ENCODE measurements at regions not wholly inside any gene's neighbourhood (a gene's known extent, or its start where the extent isn't known, plus 50 kb on each side); places are given as distances from the start of the nearest gene placed in this dataset.

GRCh38 chr12:66032739-66033138 is 97.8 kb downstream of the LLPH start:
- no peak for DNase-seq (ENCODE audit: low spot score in 2 of 2)
- in situ Hi-C loops (cut with MboI; ENCODE audit: low sequenced_read_pairs): no loop called here
- Histone ChIP-seq H3K36me3 (replicated peaks) (no peaks in the 10 kb centered on the region), H3K9me3 (no peaks in the 10 kb centered on the region; the same call in 1 of the 2 replicates), H3K4me3 (no peak overlapping the region), H3K27me3 (ENCODE audit: low read depth) (peaks cover 24% of the 10 kb centered on the region; the same call in 1 of the 2 replicates), H3K4me1 (no peaks in the 10 kb centered on the region)

DNA sequence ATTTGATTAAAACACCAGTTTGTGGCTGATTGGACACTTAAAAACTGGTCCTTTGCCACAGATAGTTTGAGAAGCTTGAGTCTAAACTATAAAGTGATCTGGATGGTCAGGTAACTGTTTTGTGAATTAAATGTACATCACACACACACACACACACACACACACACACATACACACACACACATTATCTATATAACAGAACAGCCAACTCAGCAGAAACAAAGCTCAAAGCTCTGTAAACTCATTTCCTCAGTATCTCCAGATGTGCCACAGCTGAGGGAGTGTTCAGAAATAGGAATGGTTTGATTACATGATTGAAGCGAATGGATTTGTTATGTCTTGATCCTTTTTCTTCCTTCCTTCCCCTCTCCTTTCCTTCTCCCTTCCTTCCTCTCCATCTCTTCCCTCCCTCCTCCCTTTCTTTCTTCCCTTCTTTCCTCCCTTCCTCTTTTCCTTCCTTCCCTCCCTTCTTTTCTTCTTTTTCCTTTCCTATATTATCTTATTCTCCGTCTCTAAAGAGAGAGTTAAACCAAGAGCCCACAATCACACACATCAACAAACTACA is 100.3 kb downstream of the LLPH start:
- peaks cover 23% of the 10 kb centered on the region for H3K27me3 ChIP-seq (ENCODE audit: low read depth)
- DNase-seq (ENCODE audit: low spot score in 2 of 2): no peak
- H3K9me3 ChIP-seq: no peaks in the 10 kb centered on the region; the same call in 1 of the 2 replicates
- in situ Hi-C loops (cut with MboI; ENCODE audit: low sequenced_read_pairs): no loop called here
- no peak overlapping the region for H3K4me3 ChIP-seq
- H3K36me3 ChIP-seq (replicated peaks): no peaks in the 10 kb centered on the region
- H3K4me1 ChIP-seq: no peaks in the 10 kb centered on the region

DNA sequence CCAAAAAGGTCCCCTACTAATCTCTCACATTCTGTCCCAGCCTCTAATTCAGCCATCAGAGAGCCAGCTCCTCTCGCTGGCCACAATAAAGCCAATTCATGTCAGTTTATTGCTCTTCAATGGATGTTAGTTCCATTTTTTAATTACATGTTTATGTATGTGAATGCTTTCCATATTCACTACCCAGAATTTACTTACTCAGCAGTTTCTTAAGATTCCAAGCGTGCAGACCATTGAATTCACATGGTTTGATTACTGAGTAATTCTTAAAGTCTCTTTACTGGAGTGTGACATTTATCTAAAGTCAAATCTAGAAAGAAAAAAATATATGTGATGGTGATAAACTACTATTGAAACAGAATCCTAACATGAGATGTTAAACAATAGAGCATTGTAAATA is 102.2 kb downstream of the LLPH start:
- in situ Hi-C loops (cut with MboI; ENCODE audit: low sequenced_read_pairs): no loop called here
- Histone ChIP-seq H3K4me1 (no peaks in the 10 kb centered on the region), H3K9me3 (no peaks in the 10 kb centered on the region), H3K27me3 (ENCODE audit: low read depth) (peaks cover 29% of the 10 kb centered on the region), H3K36me3 (replicated peaks) (no peaks in the 10 kb centered on the region), H3K4me3 (no peak overlapping the region)
- DNase-seq (ENCODE audit: low spot score in 2 of 2): no peak

- Histone ChIP-seq H3K4me1 (no peaks in the 10 kb centered on the region), H3K4me3 (no peak overlapping the region), H3K36me3 (replicated peaks) (no peaks in the 10 kb centered on the region), H3K9me3 (no peaks in the 10 kb centered on the region), H3K27me3 (ENCODE audit: low read depth) (peaks cover 11% of the 10 kb centered on the region)
- DNase-seq (ENCODE audit: low spot score in 2 of 2): no peak
- in situ Hi-C loops (cut with MboI; ENCODE audit: low sequenced_read_pairs): no loop called here
Observed at GRCh38 chr12:66025477-66025876, 105.1 kb downstream of the LLPH start.

GRCh38 chr12:66024949-66025348 is 105.6 kb downstream of the LLPH start:
- H3K9me3 ChIP-seq: no peaks in the 10 kb centered on the region
- no peaks in the 10 kb centered on the region for H3K36me3 ChIP-seq (replicated peaks)
- no peak overlapping the region for H3K4me3 ChIP-seq
- H3K27me3 ChIP-seq (ENCODE audit: low read depth): peaks cover 7% of the 10 kb centered on the region; the same call in 1 of the 2 replicates
- no peak for DNase-seq (ENCODE audit: low spot score in 2 of 2)
- H3K4me1 ChIP-seq: no peaks in the 10 kb centered on the region
- in situ Hi-C loops (cut with MboI; ENCODE audit: low sequenced_read_pairs): no loop called here

DNA sequence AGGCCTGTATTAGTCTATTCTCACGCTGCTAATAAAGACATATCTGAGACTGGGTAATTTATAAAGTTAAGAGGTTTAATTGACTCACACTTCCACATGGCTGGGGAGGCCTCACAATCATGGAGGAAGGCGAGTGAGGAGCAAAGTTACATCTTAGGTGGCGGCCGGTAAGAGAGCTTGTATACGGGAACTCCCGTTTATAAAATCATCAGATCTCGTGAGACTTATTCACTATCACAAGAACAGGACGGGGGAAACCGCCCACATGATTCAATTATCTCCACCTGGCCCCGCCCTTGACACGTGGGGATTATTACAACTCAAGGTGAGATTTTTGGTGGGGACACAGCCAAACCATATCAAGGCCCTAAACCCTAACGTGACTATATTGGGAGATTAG is 110.1 kb downstream of the LLPH start:
- Histone ChIP-seq H3K9me3 (no peaks in the 10 kb centered on the region), H3K4me3 (no peak overlapping the region), H3K36me3 (replicated peaks) (no peaks in the 10 kb centered on the region), H3K4me1 (no peaks in the 10 kb centered on the region), H3K27me3 (ENCODE audit: low read depth) (peaks cover 16% of the 10 kb centered on the region)
- in situ Hi-C loops (cut with MboI; ENCODE audit: low sequenced_read_pairs): no loop called here
- DNase-seq (ENCODE audit: low spot score in 2 of 2): no peak

GRCh38 chr12:66017736-66018135 is 112.8 kb downstream of the LLPH start:
- Histone ChIP-seq H3K27me3 (ENCODE audit: low read depth) (peaks cover 9% of the 10 kb centered on the region; the same call in 1 of the 2 replicates), H3K9me3 (no peaks in the 10 kb centered on the region), H3K4me1 (no peaks in the 10 kb centered on the region), H3K36me3 (replicated peaks) (no peaks in the 10 kb centered on the region), H3K4me3 (no peak overlapping the region)
- in situ Hi-C loops (cut with MboI; ENCODE audit: low sequenced_read_pairs): no loop called here
- no peak for DNase-seq (ENCODE audit: low spot score in 2 of 2)

All from HAP-1 (cell line).